ENCODE measurements at regions not wholly inside any gene's neighbourhood (a gene's known extent, or its start where the extent isn't known, plus 50 kb on each side); places are given as distances from the start of the nearest gene placed in this dataset.

DNA sequence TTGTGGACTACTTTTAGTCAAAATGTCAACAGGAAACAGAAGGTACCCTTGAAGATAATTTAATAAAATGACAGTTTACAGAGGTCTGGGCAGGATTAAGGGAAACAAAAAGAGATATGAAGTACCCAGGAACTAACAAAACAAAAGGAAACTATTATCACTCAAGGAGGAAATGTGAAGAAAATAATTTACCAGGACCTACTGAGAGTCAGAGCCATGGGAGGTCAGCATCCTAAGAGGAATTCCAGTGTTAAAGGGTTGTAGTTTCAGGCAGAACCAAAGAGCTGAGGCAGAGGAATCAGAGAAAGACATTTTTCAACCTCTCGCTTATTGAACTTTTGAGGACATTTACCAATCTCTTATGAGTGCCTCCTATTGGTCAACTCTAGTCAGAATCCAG lies 408.9 kb upstream of the CBLB start:
- no peak overlapping the region for H3K27ac ChIP-seq
- no peak for TF ChIP-seq ZFX (IDR thresholded peaks at IDR 0.05)
- TF ChIP-seq CTCF (conservative IDR thresholded peaks at IDR 0.05) = no peak

GRCh38 chr3:106281221-106281620 lies 412.4 kb upstream of the CBLB start:
- TF ChIP-seq ZFX (IDR thresholded peaks at IDR 0.05) (no peak), CTCF (conservative IDR thresholded peaks at IDR 0.05) (no peak)
- no peak overlapping the region for H3K27ac ChIP-seq

DNA sequence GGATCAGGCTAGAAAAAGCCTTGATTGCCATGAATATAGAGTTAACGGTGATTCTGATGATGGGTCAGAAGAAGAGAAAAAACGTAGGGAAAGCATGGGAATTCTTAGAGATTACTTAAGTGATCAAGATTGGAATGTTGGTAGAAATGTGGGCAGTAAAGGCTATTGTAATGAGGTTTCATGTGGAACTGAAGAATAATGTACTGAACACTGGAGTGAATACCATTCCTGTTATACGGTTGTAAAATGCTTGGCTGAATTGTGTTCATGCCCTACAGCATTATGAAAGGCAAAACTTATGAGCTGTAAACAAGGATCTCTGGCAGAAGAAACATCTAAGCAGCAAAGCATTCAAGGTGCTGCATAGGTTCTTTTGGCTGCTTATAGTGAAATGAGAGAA lies 414.1 kb upstream of the CBLB start:
- no peak overlapping the region for H3K27ac ChIP-seq
- TF ChIP-seq CTCF (conservative IDR thresholded peaks at IDR 0.05) = no peak
- TF ChIP-seq ZFX (IDR thresholded peaks at IDR 0.05) = no peak

DNA sequence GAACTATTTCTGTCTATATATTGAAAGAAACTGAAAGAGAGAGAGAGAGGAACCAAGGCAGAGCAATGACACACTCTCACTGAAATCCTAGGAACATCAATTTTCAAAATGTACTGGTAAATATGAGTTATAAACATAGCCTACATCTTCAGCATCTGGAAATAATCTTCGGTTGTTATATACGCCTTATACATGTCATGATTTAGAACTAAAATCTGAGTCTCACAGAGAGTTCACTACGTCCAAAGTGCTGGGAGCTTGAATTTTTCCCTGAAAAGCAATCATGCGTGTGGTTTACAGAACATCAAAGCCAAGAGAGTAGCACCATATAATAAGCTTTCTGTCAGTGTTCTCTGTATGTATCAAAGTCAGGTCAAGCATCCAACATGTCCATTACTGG lies 420.0 kb upstream of the CBLB start:
- H3K27ac ChIP-seq = no peak overlapping the region
- TF ChIP-seq ZFX (IDR thresholded peaks at IDR 0.05) = no peak
- TF ChIP-seq CTCF (conservative IDR thresholded peaks at IDR 0.05) = no peak

DNA sequence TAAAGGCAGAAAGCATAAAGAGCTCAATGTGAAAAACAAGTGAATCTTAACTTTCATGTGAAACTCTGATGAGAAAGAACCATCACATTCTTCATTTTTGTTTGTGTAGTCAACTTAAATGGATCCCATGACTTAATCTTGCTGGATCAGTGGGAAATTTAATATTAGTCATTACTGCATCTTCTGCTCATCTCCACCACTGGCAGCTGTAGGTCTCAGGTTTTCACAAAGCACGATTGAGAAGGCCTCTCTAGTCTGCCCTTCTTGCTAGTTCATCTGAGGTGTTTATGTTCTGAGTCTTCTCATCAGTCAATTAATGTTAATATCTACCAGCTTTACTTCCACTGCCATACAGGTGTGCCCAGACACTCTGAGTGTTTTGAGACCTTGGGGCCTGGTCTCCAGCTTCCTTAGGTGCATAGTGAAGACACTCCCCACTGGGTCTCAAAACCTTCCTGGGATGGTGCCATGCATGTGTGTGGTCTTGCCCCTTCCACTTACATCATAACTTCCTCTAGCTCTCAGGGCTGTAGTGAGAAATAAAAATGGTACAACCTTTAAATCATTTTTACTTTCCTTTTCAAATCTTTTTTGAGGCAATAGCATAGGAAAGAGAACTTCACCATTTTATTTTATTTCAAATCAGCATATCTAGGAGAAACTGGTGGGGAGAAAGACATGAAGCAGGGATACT lies 421.6 kb upstream of the CBLB start:
- TF ChIP-seq ZFX (IDR thresholded peaks at IDR 0.05) (no peak), CTCF (conservative IDR thresholded peaks at IDR 0.05) (no peak)
- H3K27ac ChIP-seq = no peak overlapping the region

DNA sequence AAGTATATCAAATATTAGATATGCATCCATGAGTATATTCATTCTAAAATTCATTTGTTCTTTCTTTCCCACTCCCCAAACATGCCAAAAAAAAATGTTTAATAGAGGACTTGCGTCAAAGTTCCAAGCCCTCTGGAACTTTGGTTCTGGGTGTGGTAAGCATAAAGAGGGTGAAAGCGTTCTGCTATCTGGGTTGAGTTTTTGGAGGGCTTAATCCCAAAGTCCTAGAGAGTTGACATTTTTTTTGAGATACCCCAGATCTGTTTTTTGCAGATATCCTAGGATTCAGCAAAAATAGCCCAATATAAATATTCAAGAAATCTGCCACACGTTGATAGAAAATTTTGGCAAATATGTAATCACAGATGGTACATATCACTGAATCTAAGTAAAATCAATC lies 424.3 kb upstream of the CBLB start:
- no peak for TF ChIP-seq ZFX (IDR thresholded peaks at IDR 0.05)
- no peak overlapping the region for H3K27ac ChIP-seq

- TF ChIP-seq CTCF (conservative IDR thresholded peaks at IDR 0.05) (no peak), ZFX (IDR thresholded peaks at IDR 0.05) (no peak)
- H3K27ac ChIP-seq = no peak overlapping the region
Measured at GRCh38 chr3:106294121-106294520, 425.3 kb upstream of the CBLB start.

DNA sequence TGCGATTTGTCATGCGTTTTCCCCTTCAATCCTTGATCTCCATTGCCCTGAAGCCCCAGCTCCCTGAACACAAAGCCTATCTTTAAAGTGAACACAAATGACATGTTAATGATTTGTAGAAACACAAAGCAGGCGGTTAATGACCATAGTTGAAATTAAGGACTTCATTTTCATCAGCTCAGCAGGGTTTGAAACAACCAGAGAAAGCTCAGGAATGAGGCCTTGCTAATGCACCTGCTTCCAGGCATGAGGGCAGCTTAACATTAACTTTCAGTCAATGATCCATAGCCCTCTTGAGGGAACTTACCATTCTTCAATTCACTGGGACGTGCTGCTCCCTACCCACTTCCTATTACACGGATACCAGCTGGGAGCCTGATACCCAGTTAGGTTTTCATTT lies 427.2 kb upstream of the CBLB start:
- no peak overlapping the region for H3K27ac ChIP-seq
- TF ChIP-seq CTCF (conservative IDR thresholded peaks at IDR 0.05) = no peak
- no peak for TF ChIP-seq ZFX (IDR thresholded peaks at IDR 0.05)
